Neuron (in vitro differentiated cells): ENCODE measurements at regions not wholly inside any gene's neighbourhood (a gene's known extent, or its start where the extent isn't known, plus 50 kb on each side); places are given as distances from the start of the nearest gene placed in this dataset.

Experiments used
- H2AFZ ChIP-seq: one replicate; pipeline ENCODE4 v1.6.1; 2013; ENCODE audit warnings: low read depth, mild to moderate bottlenecking, inconsistent platforms, low read length, moderate library complexity
- H3K27me3 ChIP-seq: one replicate; pipeline ENCODE4 v1.6.1; 2013; ENCODE audit warnings: low read length; ENCODE audit not compliant: insufficient read depth
- H3K36me3 ChIP-seq: one replicate; pipeline ENCODE4 v1.6.1; 2013; ENCODE audit warnings: low read length; ENCODE audit not compliant: insufficient read depth
- H3K4me1 ChIP-seq: one replicate; pipeline ENCODE4 v1.6.1; 2013; ENCODE audit warnings: low read length; ENCODE audit not compliant: insufficient read depth
- H3K4me3 ChIP-seq: 2 replicates; pipeline ENCODE4 v1.5.1; 2013; ENCODE audit warnings: mild to moderate bottlenecking, low read length, moderate library complexity
- H3K9me3 ChIP-seq: one replicate; pipeline ENCODE4 v1.6.1; 2013; ENCODE audit warnings: low read length

DNA sequence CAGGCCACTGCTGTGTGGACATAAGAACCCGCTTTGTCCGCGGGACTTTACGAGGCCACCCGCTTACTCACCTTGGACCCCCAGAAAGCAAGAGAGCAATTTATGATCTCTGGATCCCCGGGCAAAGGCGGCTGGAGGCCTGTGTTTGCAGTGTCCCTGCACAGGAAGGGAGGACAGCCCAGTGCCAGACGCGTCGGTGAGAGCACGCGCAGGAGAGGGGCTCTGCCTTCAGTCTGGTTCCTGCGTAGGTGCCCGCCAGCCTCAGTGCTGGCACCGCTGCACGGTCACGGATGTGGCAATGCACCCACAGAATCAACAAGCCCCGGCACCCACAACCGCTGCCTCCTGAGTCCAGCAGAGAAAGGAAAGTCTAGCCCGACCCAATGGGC, 248.4 kb downstream of the C16orf95 start:
- Histone ChIP-seq H3K9me3 (no peaks in the 10 kb centered on the region), H3K4me3 (no peak overlapping the region), H3K36me3 (no peaks in the 10 kb centered on the region), H3K27me3 (peaks cover 15% of the 10 kb centered on the region), H2AFZ (no peak overlapping the region), H3K4me1 (peaks cover 6% of the 10 kb centered on the region)

DNA sequence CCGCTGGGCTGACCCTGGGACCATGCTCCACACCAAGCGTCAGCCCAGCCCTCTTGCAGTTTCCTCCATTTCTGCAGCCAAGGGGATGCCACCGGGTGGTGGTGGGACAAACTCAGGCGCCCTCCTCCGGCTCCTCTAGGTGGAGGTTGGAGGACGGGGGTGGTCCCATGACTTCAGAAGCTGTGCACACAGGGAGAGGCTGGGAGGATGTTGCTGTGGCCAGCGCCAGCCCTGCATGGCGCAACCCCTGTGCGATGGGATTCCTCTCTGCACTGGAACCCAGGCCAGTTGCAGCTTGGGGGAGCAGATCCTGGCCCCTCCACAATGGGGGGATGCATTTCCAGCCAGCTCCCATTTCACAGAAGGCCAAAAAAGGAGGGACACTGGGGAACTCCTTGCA, 246.5 kb downstream of the C16orf95 start:
- H2AFZ ChIP-seq = no peak overlapping the region
- no peak overlapping the region for H3K4me3 ChIP-seq
- H3K9me3 ChIP-seq = no peaks in the 10 kb centered on the region
- peaks cover 11% of the 10 kb centered on the region for H3K4me1 ChIP-seq
- H3K36me3 ChIP-seq = no peaks in the 10 kb centered on the region
- H3K27me3 ChIP-seq = peaks cover 3% of the 10 kb centered on the region

DNA sequence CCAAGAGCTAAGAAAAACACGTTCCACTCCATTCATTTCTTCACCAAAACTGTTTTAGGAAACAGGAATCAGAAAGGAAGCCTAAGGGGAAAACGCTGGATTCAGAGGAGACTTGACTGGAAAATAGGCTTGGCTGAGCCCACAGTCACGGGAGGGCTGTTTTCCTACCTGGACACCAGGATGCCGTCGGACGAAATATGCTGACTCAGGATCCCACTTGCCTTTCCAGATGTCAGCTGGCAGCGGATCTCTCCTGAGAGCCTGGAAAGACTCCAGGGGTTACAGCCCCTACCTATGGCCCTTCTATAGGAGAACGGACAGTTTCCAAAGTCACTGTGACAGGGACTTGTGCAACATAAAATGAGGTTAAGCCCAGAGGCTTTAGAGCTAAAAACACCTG, 245.1 kb downstream of the C16orf95 start:
- no peaks in the 10 kb centered on the region for H3K36me3 ChIP-seq
- no peak overlapping the region for H2AFZ ChIP-seq
- H3K4me1 ChIP-seq = peaks cover 11% of the 10 kb centered on the region
- no peak overlapping the region for H3K4me3 ChIP-seq
- H3K9me3 ChIP-seq = no peaks in the 10 kb centered on the region
- no peaks in the 10 kb centered on the region for H3K27me3 ChIP-seq

DNA sequence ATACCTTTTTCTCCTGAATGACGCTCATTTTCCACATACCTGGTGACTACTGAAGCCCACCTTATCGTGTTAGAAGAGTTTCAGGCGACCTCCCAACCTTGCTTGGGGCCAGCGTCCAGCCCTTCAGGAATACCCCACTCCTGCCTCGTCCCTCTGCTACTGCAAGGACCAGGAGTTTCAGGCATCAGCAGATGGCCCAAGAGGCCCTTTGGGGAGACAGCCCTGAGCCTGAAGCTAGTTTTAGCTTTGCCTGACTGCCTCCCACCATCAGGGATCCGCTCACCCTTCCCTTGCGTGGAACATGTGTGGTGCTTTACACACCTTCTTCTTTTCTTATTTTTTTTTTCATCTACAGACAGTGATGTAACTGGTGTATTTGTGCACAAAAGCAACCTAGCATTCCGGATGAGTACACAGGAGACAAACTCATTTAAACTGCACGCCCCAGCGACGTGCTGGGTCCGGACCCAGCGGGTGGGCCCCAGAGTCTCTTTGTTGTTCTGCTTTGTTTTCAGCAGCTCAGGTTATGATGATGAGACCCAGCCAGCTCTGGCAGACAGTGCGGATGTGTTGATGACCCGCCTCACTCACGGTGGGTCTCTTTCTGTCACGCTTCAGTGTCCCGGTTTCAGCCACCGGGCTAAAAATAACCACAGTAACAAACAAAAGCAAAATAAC, 242.4 kb downstream of the C16orf95 start:
- Histone ChIP-seq H3K27me3 (no peaks in the 10 kb centered on the region), H3K4me3 (no peak overlapping the region), H2AFZ (no peak overlapping the region), H3K4me1 (peaks cover 5% of the 10 kb centered on the region), H3K36me3 (no peaks in the 10 kb centered on the region), H3K9me3 (no peaks in the 10 kb centered on the region)

DNA sequence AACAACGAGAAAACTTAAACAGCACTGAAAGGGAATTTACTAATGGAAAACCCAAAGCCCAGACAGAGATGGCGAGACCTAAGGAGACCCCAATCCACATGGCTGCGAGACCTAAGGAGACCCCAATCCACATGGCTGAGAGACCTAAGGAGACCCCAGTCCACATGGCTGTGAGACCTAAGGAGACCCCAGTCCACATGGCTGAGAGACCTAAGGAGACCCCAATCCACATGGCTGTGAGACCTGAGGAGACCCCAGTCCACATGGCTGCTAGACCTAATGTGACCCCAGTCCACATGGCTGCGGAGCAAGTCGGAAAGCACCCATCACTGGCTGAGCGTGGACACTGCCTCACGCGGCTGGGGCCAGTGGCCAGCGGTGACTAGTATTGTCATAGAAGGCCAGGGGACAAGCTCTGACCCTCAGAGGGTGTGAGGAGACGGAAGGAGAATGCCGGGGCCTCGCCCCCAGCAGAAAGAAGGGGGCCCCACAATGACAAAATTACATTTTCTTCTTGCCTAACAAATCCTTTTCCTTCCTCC, 241.8 kb downstream of the C16orf95 start:
- Histone ChIP-seq H3K36me3 (no peaks in the 10 kb centered on the region), H3K27me3 (no peaks in the 10 kb centered on the region), H3K4me3 (no peak overlapping the region), H3K9me3 (no peaks in the 10 kb centered on the region), H3K4me1 (peaks cover 5% of the 10 kb centered on the region), H2AFZ (no peak overlapping the region)

DNA sequence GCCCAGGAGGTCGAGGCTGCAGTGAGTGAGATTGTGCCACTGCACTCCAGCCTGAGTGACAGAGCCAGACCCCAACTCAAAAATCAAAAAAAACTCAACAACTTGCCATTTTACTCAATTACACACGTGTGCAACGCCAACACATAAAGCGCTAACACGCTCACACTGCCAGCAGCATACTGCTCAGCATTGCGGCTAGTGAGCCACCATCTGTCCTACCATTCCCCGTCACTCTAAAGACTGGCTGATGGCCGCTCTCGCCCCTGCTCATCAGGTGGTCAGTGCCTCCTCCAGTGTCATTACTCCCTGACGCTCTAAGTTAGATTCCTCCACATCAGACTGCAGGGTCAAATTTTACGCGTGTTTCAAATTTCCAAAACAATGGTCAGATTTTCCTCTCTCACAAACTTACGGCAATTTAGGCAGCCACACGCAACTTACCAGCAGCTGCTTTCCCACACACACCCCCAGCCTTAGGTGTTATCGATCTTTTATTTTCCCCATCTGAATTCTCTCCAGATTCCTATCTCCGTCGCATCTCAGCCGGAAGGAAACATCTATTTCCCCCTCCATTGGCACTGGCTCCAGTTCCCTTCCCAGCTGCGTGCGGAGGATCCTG, 240.8 kb downstream of the C16orf95 start:
- no peaks in the 10 kb centered on the region for H3K27me3 ChIP-seq
- no peaks in the 10 kb centered on the region for H3K36me3 ChIP-seq

DNA sequence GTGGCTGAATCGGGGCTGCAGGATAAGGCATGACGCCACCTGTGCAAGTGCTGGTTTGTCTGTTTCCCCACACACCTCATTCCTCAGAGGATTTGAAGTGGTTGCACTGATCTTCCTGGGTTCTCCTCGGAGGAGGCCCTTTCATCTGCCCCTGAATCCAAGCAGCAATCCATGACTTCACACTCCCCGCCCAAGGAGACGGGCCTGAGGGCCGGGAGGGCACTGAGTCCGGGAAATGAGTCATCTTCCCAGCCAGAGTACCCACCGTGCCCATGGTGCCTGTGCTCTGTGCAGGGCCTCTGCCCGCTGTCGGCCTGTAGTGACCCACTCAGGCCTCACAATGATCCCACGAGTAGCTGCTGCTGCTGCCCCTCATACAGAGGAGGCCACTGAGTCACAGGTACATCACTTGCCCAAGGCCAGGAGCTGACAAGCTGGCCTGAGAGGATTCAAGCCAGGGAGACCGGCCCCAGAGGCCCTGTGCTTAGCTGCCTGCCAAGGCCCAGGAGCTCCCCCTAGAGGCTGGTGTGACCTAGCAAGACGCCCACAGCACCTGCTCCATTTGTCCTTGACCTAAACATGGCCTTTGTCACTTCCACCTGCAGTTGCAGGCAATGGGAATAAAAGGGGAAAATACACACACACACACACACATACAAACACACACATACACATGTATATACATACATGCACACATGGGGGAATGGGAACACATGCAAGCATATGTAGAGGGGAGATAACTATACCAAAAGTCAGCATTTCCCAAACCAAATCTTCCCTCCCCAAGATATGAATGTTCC, 240.0 kb downstream of the C16orf95 start:
- Histone ChIP-seq H2AFZ (no peak overlapping the region), H3K27me3 (no peaks in the 10 kb centered on the region), H3K4me1 (peaks cover 5% of the 10 kb centered on the region), H3K4me3 (no peak overlapping the region), H3K36me3 (no peaks in the 10 kb centered on the region), H3K9me3 (peaks cover 4% of the 10 kb centered on the region)

More for the DNA sequence above, 240.8 kb downstream of the C16orf95 start:
- Histone ChIP-seq H3K9me3 (no peaks in the 10 kb centered on the region), H3K4me3 (no peak overlapping the region), H3K4me1 (peaks cover 5% of the 10 kb centered on the region), H2AFZ (no peak overlapping the region)

DNA sequence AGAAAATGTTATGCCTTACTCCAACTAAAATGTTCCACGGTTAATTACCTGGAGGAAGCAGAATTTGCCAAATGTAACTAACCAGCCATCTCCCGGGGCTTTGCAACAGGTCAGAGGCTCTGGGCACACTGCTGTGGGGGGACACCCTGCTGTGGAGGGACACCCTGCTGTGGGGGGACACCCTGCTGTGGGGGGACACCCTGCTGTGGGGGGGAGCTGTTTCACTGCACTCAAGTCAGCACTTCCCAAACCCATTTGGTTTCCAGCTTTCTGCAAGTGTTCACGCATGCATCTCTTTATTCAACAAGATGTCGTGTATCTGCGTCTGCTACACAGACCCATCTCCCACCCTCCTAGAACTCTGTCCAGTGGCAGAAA, 239.5 kb downstream of the C16orf95 start:
- Histone ChIP-seq H3K4me3 (no peak overlapping the region), H3K36me3 (no peaks in the 10 kb centered on the region), H3K27me3 (no peaks in the 10 kb centered on the region), H3K4me1 (peaks cover 5% of the 10 kb centered on the region), H2AFZ (no peak overlapping the region), H3K9me3 (peaks cover 4% of the 10 kb centered on the region)

DNA sequence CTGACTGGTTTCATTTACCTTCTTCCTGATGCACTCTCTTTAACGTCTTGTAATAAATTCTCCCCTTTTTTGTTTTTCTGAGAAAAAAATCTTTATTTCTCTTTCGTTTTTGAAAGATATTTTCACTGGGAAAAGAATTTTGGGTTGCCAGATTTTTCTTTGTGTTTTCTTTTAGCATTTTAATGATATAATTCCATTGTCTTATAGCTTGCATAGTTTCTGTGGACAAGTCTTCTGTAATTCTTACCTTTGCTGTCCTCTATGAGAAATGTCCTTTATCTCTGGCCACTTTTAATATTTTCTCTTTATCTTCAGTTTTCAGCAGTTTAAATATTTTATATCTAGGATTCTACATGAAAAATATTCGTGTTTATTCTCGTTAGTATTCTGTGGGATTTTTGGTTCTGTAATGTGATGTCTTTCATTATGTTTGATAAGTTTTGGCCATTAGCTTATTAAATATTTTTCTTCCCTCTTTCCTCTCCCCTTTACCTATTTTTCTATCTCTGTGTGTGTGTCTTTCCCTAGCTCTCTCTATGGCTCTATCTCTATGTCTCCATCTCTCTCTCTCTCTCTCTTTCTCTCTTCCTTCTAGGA, 236.5 kb downstream of the C16orf95 start:
- Histone ChIP-seq H2AFZ (no peak overlapping the region), H3K4me1 (no peaks in the 10 kb centered on the region), H3K9me3 (peaks cover 4% of the 10 kb centered on the region), H3K27me3 (no peaks in the 10 kb centered on the region), H3K4me3 (no peak overlapping the region), H3K36me3 (no peaks in the 10 kb centered on the region)

DNA sequence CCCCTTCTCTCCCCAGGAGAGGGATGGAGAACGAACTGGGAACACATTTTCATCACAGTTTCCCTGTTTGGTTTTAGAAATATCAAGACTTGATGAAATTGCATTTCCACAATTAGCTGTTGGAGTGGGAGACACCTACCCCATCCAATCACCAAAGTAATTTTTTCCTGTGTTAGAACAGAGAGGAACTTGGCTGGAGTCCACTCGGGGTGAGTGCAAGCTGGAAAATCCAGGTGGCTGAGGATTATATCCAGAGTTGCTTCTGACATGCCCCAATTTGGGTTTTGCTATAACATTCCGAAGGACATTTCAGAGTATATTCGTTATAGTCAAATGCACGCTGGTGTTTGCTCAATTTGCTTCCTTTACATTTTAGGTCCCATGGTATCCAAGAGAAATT, 231.8 kb downstream of the C16orf95 start:
- peaks cover 4% of the 10 kb centered on the region for H3K9me3 ChIP-seq
- no peak overlapping the region for H3K4me3 ChIP-seq
- H3K36me3 ChIP-seq = no peaks in the 10 kb centered on the region
- no peak overlapping the region for H2AFZ ChIP-seq
- H3K4me1 ChIP-seq = no peaks in the 10 kb centered on the region
- H3K27me3 ChIP-seq = no peaks in the 10 kb centered on the region

DNA sequence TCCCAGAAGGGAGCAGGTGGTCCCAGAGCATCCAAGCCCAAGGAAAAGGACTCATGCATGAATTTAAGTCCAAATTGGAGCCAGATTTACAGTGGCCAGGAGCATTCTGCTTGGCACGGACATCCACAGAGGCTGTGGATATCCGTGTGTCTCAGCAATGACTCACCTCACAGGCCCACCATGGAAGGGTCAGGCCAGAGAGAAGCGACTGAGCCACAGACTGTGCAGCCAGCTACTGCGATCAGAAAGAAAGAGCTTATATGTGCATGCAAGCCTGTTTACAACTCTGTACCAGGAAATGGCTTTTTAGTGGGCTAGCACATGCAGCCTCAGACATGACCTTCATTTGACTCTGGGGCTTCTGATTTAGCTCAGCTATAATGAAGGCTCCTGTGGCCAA, 231.0 kb downstream of the C16orf95 start:
- Histone ChIP-seq H3K4me3 (no peak overlapping the region), H3K9me3 (peaks cover 4% of the 10 kb centered on the region), H2AFZ (no peak overlapping the region), H3K4me1 (no peaks in the 10 kb centered on the region), H3K36me3 (no peaks in the 10 kb centered on the region), H3K27me3 (no peaks in the 10 kb centered on the region)

DNA sequence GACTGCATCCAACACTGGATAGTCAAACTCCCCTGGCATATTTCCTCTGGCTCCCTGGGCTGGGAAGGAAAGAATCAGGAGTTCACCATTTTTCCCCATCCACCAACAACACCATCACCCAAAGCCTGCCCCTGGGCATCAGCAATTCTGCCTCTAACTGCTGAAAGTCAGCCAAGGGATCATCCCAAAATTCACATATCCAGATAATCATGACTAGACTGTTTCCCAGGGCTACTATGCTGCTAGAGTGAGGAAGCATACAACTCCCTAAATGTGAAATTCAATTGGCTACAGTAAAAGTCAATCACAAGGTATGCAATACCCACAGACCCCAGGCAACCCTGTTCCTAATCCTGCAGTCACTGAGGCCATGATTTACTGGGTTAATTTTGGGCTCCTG, 230.6 kb downstream of the C16orf95 start:
- no peak overlapping the region for H3K4me3 ChIP-seq
- no peaks in the 10 kb centered on the region for H3K4me1 ChIP-seq
- no peaks in the 10 kb centered on the region for H3K36me3 ChIP-seq
- H2AFZ ChIP-seq = no peak overlapping the region
- peaks cover 4% of the 10 kb centered on the region for H3K9me3 ChIP-seq
- no peaks in the 10 kb centered on the region for H3K27me3 ChIP-seq

DNA sequence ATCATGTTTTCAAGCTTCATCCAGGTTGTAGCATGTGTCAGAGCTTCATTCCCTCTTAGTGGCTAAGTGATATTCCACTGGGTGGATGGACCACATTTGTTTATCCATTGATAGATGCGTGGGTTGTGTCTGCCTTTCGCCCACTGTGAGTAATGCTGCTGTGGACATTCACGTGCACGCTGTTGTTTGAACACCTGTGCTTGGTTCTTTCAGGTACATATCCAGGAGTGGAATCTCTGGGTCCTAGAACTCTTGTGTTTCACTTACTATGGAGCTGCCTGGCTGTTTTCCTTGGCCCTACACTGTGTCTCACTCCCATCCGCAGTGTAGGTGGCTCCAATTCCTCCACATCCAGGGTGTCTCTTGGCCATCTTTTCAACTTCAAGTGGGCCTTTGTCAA, 224.2 kb downstream of the C16orf95 start:
- no peaks in the 10 kb centered on the region for H3K4me1 ChIP-seq

More for the DNA sequence above, 224.2 kb downstream of the C16orf95 start:
- Histone ChIP-seq H3K27me3 (peaks cover 2% of the 10 kb centered on the region), H3K36me3 (no peaks in the 10 kb centered on the region), H3K9me3 (no peaks in the 10 kb centered on the region), H2AFZ (no peak overlapping the region), H3K4me3 (no peak overlapping the region)
